Panc1 (cell line): ENCODE measurements at regions not wholly inside any gene's neighbourhood (a gene's known extent, or its start where the extent isn't known, plus 50 kb on each side); places are given as distances from the start of the nearest gene placed in this dataset.

ENCODE experiments used
- ATAC-seq: fragments of 200-7000 bp; cut with Tn5 transposase; 2 replicates; pipeline ENCODE4 v1.9.1; 2020; ENCODE audit warnings: mild to moderate bottlenecking, moderate library complexity
- BruUV-seq: library from RNA; stranded (reverse); fragments of 400-500 nt; replicated peaks from 2 replicates; lab custom pipeline; 2021; lab: Mats Ljungman, UMichigan
- CTCF ChIA-PET: fragments of 300-600 bp; sonication (Branson Sonifier 250); formaldehyde crosslinking; loops from one replicate; lab custom pipeline; 2022; ENCODE audit warnings: antibody characterized with exemption; lab: Charles Lee
- POLR2A ChIA-PET: fragments of 300-600 bp; sonication (Branson Sonifier 250); formaldehyde crosslinking; loops from one replicate; lab custom pipeline; 2022; ENCODE audit warnings: antibody characterized with exemption; lab: Charles Lee
- DNase-seq: peaks from one replicate; pipeline ENCODE4 v3.0.0-alpha.2; 2010; ENCODE audit warnings: low read depth, low spot score
- H3K27ac ChIP-seq: 2 replicates; pipeline ENCODE4 v1.5.1; 2011; ENCODE audit warnings: mild to moderate bottlenecking, low read length, inconsistent platforms
- H3K27me3 ChIP-seq: fragments of 200-500 bp; sonication (Bioruptor generic); 2 replicates; pipeline ENCODE4 v1.6.0; 2014; ENCODE audit warnings: low read length, inconsistent platforms; ENCODE audit not compliant: control insufficient read depth, insufficient read depth
- H3K36me3 ChIP-seq: fragments of 200-500 bp; sonication (Bioruptor generic); 2 replicates; pipeline ENCODE4 v1.5.1; 2014; ENCODE audit warnings: inconsistent platforms, mild to moderate bottlenecking, low read length, moderate library complexity; ENCODE audit not compliant: control insufficient read depth, insufficient read depth
- H3K4me1 ChIP-seq: 2 replicates; pipeline ENCODE4 v1.5.1; 2011; ENCODE audit warnings: inconsistent platforms, mild to moderate bottlenecking, low read length, moderate library complexity; ENCODE audit not compliant: control insufficient read depth, insufficient read depth
- H3K4me3 ChIP-seq, 2 experiments: 2 replicates each; pipeline ENCODE4 v1.5.1; 2011 to 2012; ENCODE audit warnings: low read depth in 2 of 2, low read length in 2 of 2, mild to moderate bottlenecking in 2 of 2, inconsistent platforms in 1 of 2, moderate library complexity in 1 of 2
- H3K9me3 ChIP-seq: fragments of 200-500 bp; sonication (Bioruptor generic); 2 replicates; pipeline ENCODE4 v1.5.1; 2014; ENCODE audit warnings: low read depth, mild to moderate bottlenecking, inconsistent platforms, low read length, moderate library complexity; ENCODE audit not compliant: control insufficient read depth, insufficient read depth
- POLR2AphosphoS5 ChIP-seq: IDR thresholded peaks from 2 replicates; pipeline ENCODE4 v1.6.1; 2012; ENCODE audit warnings: mild to moderate bottlenecking, low read depth, low read length, moderate library complexity
- SIN3A ChIP-seq: IDR thresholded peaks from 2 replicates; pipeline ENCODE4 v1.6.1; 2012; ENCODE audit warnings: low read depth, mild to moderate bottlenecking, low read length, moderate library complexity, borderline replicate concordance; ENCODE audit not compliant: insufficient read depth
- TCF7L2 ChIP-seq: IDR thresholded peaks from 2 replicates; pipeline ENCODE4 v1.6.1; 2011; ENCODE audit warnings: mild to moderate bottlenecking, low read depth, low read length, inconsistent platforms
- in situ Hi-C: cut with HindIII; loops from 2 replicates; pipeline ENCODE4 v1.10.0; 2016; ENCODE audit warnings: low sequenced_read_pairs, low pct_unique_long_range_greater_than_20kb
- intact Hi-C: fragments of 100-400 bp; cut with micrococcal nuclease; formaldehyde crosslinking; loops from one replicate; pipeline ENCODE4 v1.10.0; 2022; ENCODE audit not compliant: unreplicated experiment
- TF ChIP-seq, protein P1 (sequence below): fragments of 450-650 bp; IDR thresholded peaks from 2 replicates; pipeline ENCODE4 v1.5.1; 2017; ENCODE audit warnings: mild to moderate bottlenecking
- TF ChIP-seq, protein P2 (sequence below), 2 experiments: IDR thresholded peaks; 2 replicates each; pipeline ENCODE4 v1.6.1; 2011 to 2012; ENCODE audit warnings: low read depth in 2 of 2, control low read depth in 1 of 2, low read length in 1 of 2, mild to moderate bottlenecking in 1 of 2, moderate library complexity in 1 of 2; ENCODE audit not compliant: insufficient read depth in 1 of 2

DNA sequence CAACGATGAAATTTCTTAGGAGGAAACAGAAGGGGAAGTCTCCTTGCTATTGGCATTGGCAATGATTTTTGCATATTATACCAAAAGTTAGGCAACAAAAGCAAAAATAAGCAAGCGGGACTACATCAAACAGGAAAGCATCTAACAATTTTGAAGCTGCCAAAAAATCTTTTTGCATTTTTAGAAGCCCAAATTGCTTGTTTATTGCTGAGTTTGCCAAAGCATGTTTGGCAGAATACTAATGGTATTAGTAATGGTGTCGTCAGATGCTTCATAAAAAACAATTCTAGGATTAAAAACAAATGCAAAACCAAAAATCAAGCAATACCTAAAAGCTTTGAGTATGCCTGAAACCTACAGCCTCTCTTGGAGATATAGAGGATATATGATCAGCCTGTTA lies 80.0 kb downstream of the GALR1 start:
- ChIA-PET CTCF (no interaction called here), POLR2A (no interaction called here)
- intact Hi-C loops, result no loop called here
- no TSS peak for BruUV-seq
- no peaks in the 10 kb centered on the region for H3K4me1 ChIP-seq
- no peak for DNase-seq
- no peak for ATAC-seq
- in situ Hi-C loops, result no loop called here
- no peaks in the 10 kb centered on the region for H3K36me3 ChIP-seq
- TF ChIP-seq, protein P1, sequence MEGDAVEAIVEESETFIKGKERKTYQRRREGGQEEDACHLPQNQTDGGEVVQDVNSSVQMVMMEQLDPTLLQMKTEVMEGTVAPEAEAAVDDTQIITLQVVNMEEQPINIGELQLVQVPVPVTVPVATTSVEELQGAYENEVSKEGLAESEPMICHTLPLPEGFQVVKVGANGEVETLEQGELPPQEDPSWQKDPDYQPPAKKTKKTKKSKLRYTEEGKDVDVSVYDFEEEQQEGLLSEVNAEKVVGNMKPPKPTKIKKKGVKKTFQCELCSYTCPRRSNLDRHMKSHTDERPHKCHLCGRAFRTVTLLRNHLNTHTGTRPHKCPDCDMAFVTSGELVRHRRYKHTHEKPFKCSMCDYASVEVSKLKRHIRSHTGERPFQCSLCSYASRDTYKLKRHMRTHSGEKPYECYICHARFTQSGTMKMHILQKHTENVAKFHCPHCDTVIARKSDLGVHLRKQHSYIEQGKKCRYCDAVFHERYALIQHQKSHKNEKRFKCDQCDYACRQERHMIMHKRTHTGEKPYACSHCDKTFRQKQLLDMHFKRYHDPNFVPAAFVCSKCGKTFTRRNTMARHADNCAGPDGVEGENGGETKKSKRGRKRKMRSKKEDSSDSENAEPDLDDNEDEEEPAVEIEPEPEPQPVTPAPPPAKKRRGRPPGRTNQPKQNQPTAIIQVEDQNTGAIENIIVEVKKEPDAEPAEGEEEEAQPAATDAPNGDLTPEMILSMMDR, result no peak
- TF ChIP-seq TCF7L2 (no peak), SIN3A (no peak), POLR2AphosphoS5 (no peak)
- TF ChIP-seq, protein P2, sequence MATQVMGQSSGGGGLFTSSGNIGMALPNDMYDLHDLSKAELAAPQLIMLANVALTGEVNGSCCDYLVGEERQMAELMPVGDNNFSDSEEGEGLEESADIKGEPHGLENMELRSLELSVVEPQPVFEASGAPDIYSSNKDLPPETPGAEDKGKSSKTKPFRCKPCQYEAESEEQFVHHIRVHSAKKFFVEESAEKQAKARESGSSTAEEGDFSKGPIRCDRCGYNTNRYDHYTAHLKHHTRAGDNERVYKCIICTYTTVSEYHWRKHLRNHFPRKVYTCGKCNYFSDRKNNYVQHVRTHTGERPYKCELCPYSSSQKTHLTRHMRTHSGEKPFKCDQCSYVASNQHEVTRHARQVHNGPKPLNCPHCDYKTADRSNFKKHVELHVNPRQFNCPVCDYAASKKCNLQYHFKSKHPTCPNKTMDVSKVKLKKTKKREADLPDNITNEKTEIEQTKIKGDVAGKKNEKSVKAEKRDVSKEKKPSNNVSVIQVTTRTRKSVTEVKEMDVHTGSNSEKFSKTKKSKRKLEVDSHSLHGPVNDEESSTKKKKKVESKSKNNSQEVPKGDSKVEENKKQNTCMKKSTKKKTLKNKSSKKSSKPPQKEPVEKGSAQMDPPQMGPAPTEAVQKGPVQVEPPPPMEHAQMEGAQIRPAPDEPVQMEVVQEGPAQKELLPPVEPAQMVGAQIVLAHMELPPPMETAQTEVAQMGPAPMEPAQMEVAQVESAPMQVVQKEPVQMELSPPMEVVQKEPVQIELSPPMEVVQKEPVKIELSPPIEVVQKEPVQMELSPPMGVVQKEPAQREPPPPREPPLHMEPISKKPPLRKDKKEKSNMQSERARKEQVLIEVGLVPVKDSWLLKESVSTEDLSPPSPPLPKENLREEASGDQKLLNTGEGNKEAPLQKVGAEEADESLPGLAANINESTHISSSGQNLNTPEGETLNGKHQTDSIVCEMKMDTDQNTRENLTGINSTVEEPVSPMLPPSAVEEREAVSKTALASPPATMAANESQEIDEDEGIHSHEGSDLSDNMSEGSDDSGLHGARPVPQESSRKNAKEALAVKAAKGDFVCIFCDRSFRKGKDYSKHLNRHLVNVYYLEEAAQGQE (IDR thresholded peaks at IDR 0.05; ENCODE audit: insufficient read depth in 1 of 2, low read depth in 2 of 2, low read length in 1 of 2), result no peak
- 0 out of 2 replicates have a peak, but pooled peaks cover 4% of the 10 kb centered on the region for H3K27me3 ChIP-seq
- no peaks in the 10 kb centered on the region for H3K9me3 ChIP-seq
- H3K4me3 ChIP-seq, result no peak overlapping the region
- H3K27ac ChIP-seq, result no peak overlapping the region

DNA sequence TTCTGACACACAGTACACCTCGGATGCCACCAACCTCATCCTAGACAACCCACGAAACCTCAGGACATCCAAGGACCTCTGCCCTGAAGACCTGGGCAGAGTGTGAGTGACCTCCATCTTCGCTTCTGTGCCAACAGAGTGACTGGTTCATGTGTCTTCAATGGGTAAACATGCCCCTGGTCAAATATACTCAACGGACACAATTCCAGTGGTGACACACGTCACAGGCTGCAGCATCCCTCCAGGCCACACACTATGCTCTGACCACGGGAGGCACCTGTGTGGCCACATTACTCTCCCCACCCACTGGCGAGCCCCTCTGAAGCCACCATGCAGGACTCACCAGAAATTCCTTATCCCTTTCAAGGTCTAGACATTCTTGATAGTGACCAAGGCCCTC lies 85.2 kb downstream of the GALR1 start:
- no peak for ATAC-seq
- ChIA-PET CTCF (no interaction called here), POLR2A (no interaction called here)
- no TSS peak for BruUV-seq
- in situ Hi-C loops (no loop called here), intact Hi-C loops (no loop called here)
- TF ChIP-seq, protein P2 (IDR thresholded peaks at IDR 0.05; ENCODE audit: insufficient read depth in 1 of 2, low read depth in 2 of 2, low read length in 1 of 2), result no peak
- TF ChIP-seq POLR2AphosphoS5, result no peak
- TF ChIP-seq, protein P1, result no peak
- no peak for TF ChIP-seq TCF7L2
- Histone ChIP-seq H3K36me3 (no peaks in the 10 kb centered on the region), H3K4me3 (no peak overlapping the region), H3K27ac (no peak overlapping the region), H3K4me1 (no peaks in the 10 kb centered on the region), H3K9me3 (no peaks in the 10 kb centered on the region), H3K27me3 (0 out of 2 replicates have a peak, but pooled peaks cover 4% of the 10 kb centered on the region)
- no peak for DNase-seq
